ENCODE measurements at regions not wholly inside any gene's neighbourhood (a gene's known extent, or its start where the extent isn't known, plus 50 kb on each side); places are given as distances from the start of the nearest gene placed in this dataset.

DNA sequence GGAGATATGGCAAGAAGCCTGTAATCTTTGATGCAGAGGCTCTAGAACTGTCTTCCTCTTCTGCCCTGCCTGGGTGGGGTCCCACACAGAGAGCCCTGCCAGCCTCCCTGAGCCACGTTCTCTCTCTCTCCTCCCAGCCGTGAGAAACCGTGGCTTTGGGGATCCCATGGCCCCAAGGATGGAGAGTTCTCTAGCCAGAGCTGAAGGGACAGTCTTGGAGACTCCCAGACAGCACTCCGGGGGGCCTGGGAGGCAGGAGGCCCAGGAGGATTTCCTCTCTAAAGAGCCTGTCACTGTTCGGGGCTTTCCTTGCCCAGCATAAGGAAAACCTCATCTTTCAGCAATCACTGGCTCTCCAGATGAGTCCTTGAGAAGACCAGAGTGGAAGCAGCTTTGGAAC is 227.1 kb downstream of the ARHGAP12 start:
- H3K9me3 ChIP-seq, result no peaks in the 10 kb centered on the region
- H3K27me3 ChIP-seq, result no peaks in the 10 kb centered on the region
- peaks cover 44 to 45% of the 10 kb centered on the region in 2 experiments for H3K4me1 ChIP-seq (ENCODE audit: control insufficient read depth in 1 of 2, insufficient read depth in 1 of 2, low read depth in 1 of 2, low read length in 1 of 2)
- H3K27ac ChIP-seq, result peak overlapping the region; percentile 70
- H3K36me3 ChIP-seq, result no peaks in the 10 kb centered on the region
- TF ChIP-seq, protein P1, sequence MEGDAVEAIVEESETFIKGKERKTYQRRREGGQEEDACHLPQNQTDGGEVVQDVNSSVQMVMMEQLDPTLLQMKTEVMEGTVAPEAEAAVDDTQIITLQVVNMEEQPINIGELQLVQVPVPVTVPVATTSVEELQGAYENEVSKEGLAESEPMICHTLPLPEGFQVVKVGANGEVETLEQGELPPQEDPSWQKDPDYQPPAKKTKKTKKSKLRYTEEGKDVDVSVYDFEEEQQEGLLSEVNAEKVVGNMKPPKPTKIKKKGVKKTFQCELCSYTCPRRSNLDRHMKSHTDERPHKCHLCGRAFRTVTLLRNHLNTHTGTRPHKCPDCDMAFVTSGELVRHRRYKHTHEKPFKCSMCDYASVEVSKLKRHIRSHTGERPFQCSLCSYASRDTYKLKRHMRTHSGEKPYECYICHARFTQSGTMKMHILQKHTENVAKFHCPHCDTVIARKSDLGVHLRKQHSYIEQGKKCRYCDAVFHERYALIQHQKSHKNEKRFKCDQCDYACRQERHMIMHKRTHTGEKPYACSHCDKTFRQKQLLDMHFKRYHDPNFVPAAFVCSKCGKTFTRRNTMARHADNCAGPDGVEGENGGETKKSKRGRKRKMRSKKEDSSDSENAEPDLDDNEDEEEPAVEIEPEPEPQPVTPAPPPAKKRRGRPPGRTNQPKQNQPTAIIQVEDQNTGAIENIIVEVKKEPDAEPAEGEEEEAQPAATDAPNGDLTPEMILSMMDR (IDR thresholded peaks at IDR 0.05), result no peak
- no peak overlapping the region for H3K4me3 ChIP-seq (ENCODE audit: low read depth in 1 of 2, low read length in 1 of 2)

DNA sequence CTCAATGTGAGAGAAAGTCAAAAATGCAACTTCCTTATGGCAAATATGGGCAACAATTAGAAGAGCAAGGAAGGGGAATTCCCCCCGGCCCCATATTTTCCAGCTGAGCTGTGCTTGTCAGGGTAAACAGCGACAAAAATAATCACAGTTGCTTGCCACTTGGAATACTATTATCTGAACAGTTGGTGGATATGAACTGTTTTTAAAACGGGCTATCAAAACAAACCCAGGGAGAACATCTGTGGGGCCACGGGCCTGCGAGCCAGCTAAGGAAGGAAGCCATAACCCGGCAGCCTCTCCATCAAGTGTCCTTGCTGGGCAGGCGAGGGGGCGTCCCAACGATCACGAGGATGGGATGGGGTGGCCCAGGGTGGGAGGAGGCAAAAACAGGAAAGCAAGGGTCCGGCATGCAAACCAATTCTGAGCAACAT is 228.4 kb downstream of the ARHGAP12 start:
- H3K27me3 ChIP-seq, result no peaks in the 10 kb centered on the region
- H3K27ac ChIP-seq, result no peak overlapping the region
- no peaks in the 10 kb centered on the region for H3K36me3 ChIP-seq
- H3K4me1 ChIP-seq (ENCODE audit: control insufficient read depth in 1 of 2, insufficient read depth in 1 of 2, low read depth in 1 of 2, low read length in 1 of 2), result peaks cover 30 to 32% of the 10 kb centered on the region in 2 experiments
- TF ChIP-seq, protein P1 (IDR thresholded peaks at IDR 0.05), result no peak
- H3K9me3 ChIP-seq, result no peaks in the 10 kb centered on the region
- H3K4me3 ChIP-seq (ENCODE audit: low read depth in 1 of 2, low read length in 1 of 2), result no peak overlapping the region

DNA sequence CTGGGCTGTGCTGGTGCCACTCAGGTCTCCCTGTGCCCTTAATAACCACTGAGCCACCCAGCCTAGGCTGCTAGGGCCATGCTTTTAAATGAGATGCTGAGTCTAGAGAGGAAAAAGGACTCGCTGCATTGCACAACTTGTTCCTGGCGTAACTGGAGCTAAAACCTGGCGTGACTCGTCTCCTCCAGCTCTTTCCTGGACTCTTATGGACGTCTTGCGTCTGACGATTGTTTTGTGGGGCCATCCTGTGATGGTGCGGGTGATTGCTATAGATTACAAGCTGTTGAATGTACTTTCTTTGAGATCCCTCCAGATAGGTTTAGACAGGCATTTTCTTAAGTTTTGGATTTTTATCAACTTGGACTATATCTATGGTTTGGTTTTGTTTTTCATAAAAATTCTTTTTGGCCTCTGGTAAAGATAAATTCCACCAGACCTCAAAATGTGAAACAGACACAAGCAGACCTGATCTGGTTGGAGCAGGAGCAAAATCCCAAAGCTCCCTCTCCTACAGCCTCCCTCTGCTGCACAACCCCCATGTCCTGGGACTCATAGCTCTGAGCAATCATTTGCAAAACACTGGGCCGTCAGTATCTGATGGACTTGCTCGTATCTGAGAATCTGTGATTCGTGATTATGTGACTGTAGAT is 230.3 kb downstream of the ARHGAP12 start:
- Histone ChIP-seq H3K27me3 (no peaks in the 10 kb centered on the region), H3K4me3 (ENCODE audit: low read depth in 1 of 2, low read length in 1 of 2) (no peak overlapping the region), H3K4me1 (ENCODE audit: control insufficient read depth in 1 of 2, insufficient read depth in 1 of 2, low read depth in 1 of 2, low read length in 1 of 2) (peaks cover 27% of the 10 kb centered on the region in 2 experiments), H3K27ac (no peak overlapping the region), H3K9me3 (no peaks in the 10 kb centered on the region), H3K36me3 (no peaks in the 10 kb centered on the region)
- TF ChIP-seq, protein P1 (IDR thresholded peaks at IDR 0.05), result no peak

DNA sequence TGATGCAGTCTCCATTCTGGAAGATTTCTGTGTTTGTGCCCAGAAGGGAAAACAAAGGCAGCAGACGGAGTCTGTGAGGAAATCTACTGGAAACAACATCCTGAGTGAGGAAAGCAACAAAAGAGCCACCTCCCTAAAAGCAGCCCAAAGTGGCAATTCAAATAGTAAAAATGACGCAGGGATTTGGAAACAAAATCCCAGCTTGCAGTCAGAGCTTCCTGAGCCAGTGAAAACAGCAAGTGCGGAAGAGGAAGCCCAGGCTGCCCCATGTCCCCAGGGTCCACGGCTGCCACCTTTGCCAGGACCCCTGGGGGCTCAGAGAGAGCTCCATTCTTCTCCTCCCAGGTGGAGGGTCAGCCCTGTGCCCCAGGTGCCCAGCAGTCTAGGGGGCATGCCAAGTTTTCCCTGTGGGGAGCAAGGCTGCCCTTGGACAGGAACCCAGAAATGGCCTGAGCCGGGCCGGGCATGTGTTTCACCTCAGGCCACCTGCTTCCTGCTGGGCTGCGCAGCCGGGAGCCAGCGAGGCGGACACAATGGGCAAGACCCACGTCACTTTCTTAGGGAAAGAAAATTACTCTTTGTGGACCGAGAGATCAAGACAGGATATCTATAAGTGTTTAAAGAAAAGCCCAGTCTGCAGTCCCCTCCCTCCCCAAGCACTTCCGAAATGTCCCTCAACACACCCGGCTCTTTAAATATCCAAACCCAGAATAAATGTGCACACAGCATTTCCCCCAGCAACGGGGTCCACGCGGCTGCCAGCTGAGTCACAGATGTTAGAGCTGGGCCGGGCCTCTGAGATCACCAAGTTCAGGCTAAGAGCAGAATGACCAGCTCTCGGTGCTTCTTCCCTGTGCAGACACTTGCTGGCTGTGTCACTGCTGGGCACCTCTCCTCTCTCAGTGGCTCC is 231.1 kb downstream of the ARHGAP12 start:
- peak overlapping the region; percentile 32 to 45 for H3K4me3 ChIP-seq (ENCODE audit: low read depth in 1 of 2, low read length in 1 of 2)
- no peaks in the 10 kb centered on the region for H3K9me3 ChIP-seq
- no peak overlapping the region for H3K27ac ChIP-seq
- no peaks in the 10 kb centered on the region for H3K36me3 ChIP-seq
- H3K4me1 ChIP-seq (ENCODE audit: control insufficient read depth in 1 of 2, insufficient read depth in 1 of 2, low read depth in 1 of 2, low read length in 1 of 2), result peaks cover 26 to 27% of the 10 kb centered on the region in 2 experiments
- TF ChIP-seq, protein P1 (IDR thresholded peaks at IDR 0.05), result no peak
- no peaks in the 10 kb centered on the region for H3K27me3 ChIP-seq

DNA sequence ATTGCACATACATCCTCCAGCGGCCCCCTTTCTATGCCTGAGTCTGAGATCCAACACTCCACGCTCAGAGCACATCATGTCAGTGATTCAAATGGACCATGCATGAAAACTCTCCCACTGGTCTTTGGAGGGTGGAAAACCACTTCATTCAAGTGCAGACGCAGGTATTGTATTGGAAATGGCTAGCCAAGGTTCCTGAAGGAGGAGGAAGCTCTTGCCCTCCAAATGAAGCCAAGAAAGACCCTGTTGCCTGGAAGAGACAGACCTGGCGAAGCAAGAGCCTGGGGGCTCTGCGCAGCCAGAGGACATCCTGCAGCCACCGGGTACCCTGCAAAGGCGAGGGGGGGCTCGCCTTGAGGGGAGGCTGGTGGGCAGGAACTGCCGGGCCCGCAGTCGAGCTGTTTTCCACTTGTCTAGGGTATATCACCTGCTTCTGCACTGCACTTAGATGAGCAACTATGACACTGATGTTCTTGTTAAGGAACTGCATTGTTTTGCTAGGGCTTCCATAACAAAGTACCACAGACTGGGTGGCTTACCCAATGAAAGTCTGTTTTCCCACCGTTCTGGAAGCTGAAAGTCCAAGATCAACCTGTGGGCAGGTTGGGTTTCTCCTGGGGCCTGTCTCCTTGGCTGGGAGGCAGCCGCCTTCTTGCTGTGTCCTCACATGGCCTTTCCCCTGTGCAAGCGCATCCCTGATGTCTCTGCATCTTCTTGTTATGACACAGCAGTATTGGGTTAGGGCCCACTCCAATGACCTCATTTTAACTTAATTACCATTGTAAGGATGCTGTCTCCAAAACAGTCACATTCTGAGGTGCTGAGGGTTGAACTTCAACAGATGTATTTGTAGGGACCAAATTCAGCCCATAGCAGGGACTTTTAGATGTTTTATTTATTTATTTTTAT is 233.4 kb downstream of the ARHGAP12 start:
- Histone ChIP-seq H3K4me1 (ENCODE audit: control insufficient read depth in 1 of 2, insufficient read depth in 1 of 2, low read depth in 1 of 2, low read length in 1 of 2) (peaks cover 15% of the 10 kb centered on the region in 2 experiments), H3K27me3 (no peaks in the 10 kb centered on the region), H3K36me3 (no peaks in the 10 kb centered on the region), H3K9me3 (no peaks in the 10 kb centered on the region), H3K27ac (no peak overlapping the region), H3K4me3 (ENCODE audit: low read depth in 1 of 2, low read length in 1 of 2) (no peak overlapping the region)
- TF ChIP-seq, protein P1 (IDR thresholded peaks at IDR 0.05), result no peak

Data from neutrophil (primary cell).